Activated T-cell treated with anti-CD3 and anti-CD28 coated beads, Interleukin-2, amount 50 U/mL, for 1 hour (primary cell): ENCODE measurements at regions not wholly inside any gene's neighbourhood (a gene's known extent, or its start where the extent isn't known, plus 50 kb on each side); places are given as distances from the start of the nearest gene placed in this dataset.
A peak's percentile ranks its signal among the peaks of the same experiment; 100 is the strongest.
"Not testable (repeated sequence)": the region's sequence is repeated elsewhere in the genome, so short reads cannot be mapped to it uniquely, and the experiment has no call there.

Source experiments
- DNase-seq: peaks from one replicate; pipeline ENCODE4 v3.0.0-alpha.2; 2020

GRCh38 chr15:85267158-85267857 lies 113.1 kb upstream of the AKAP13 start:
- DNase-seq, result not testable (repeated sequence)

- no peak for DNase-seq
Observed at GRCh38 chr15:85274315-85275050, 105.9 kb upstream of the AKAP13 start.

GRCh38 chr15:85276508-85276907 lies 103.9 kb upstream of the AKAP13 start:
- DNase-seq, result no peak

- DNase-seq, result no peak
Observed at GRCh38 chr15:85276921-85277320, 103.5 kb upstream of the AKAP13 start.

GRCh38 chr15:85277847-85278370 lies 102.5 kb upstream of the AKAP13 start:
- no peak for DNase-seq

- no peak for DNase-seq
Observed at GRCh38 chr15:85280203-85280602, 100.2 kb upstream of the AKAP13 start.

GRCh38 chr15:85281293-85281882 lies 99.0 kb upstream of the AKAP13 start:
- DNase-seq, result no peak

- no peak for DNase-seq
Observed at GRCh38 chr15:85282504-85283115, 97.8 kb upstream of the AKAP13 start.

- DNase-seq, result not testable (repeated sequence)
Observed at GRCh38 chr15:85283815-85284214, 96.6 kb upstream of the AKAP13 start.

- DNase-seq, result no peak
Observed at GRCh38 chr15:85284497-85284896, 95.9 kb upstream of the AKAP13 start.

GRCh38 chr15:85289677-85290365 lies 90.6 kb upstream of the AKAP13 start:
- no peak for DNase-seq

- DNase-seq, result not testable (repeated sequence)
Observed at GRCh38 chr15:85292583-85292982, 87.8 kb upstream of the AKAP13 start.

- peak; percentile 58 for DNase-seq
Observed at GRCh38 chr15:85296615-85297402, 83.6 kb upstream of the AKAP13 start.

- DNase-seq, result no peak
Observed at GRCh38 chr15:85297537-85297936, 82.9 kb upstream of the AKAP13 start.

- no peak for DNase-seq
Observed at GRCh38 chr15:85298366-85298765, 82.0 kb upstream of the AKAP13 start.

- no peak for DNase-seq
Observed at GRCh38 chr15:85298941-85299340, 81.5 kb upstream of the AKAP13 start.

- DNase-seq, result no peak
Observed at GRCh38 chr15:85302271-85302670, 78.1 kb upstream of the AKAP13 start.

GRCh38 chr15:85305050-85305449 lies 75.4 kb upstream of the AKAP13 start:
- no peak for DNase-seq

GRCh38 chr15:85306946-85307686 lies 73.3 kb upstream of the AKAP13 start:
- no peak for DNase-seq

- no peak for DNase-seq
Observed at GRCh38 chr15:85307687-85308045, 72.7 kb upstream of the AKAP13 start.

GRCh38 chr15:85311647-85312046 lies 68.8 kb upstream of the AKAP13 start:
- DNase-seq, result no peak
